ENCODE measurements at regions not wholly inside any gene's neighbourhood (a gene's known extent, or its start where the extent isn't known, plus 50 kb on each side); places are given as distances from the start of the nearest gene placed in this dataset.

DNA sequence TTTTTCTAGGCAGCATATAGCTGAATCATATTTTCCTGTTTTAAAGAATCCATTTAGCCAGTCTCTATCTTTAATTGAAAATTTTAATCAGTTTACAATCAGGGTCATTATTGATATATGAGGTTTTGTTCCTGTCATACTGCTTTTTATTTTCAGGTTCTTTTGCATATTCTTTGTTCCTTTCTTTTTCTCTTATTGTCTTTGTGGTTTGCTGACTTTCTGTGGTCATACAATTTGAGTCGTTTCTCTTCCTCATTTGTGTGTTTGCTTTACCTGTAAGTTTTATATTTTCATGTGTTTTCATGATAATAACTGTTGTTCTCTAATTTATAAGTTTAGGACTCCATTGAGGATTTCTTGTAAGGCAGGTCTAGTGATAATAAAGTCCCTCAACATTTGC, 812.6 kb downstream of the DACH1 start:
- H3K36me3 Mint-ChIP-seq (ENCODE audit: low read depth), result no peaks in the 10 kb centered on the region
- H3K27ac Mint-ChIP-seq, result no peak overlapping the region
- peaks cover 10% of the 10 kb centered on the region for H3K9me3 Mint-ChIP-seq
- no peak for DNase-seq
- no peaks in the 10 kb centered on the region for H3K4me1 Mint-ChIP-seq (ENCODE audit: low read depth)
- no peak overlapping the region for H3K4me3 Mint-ChIP-seq
- no peaks in the 10 kb centered on the region for H3K27me3 Mint-ChIP-seq

DNA sequence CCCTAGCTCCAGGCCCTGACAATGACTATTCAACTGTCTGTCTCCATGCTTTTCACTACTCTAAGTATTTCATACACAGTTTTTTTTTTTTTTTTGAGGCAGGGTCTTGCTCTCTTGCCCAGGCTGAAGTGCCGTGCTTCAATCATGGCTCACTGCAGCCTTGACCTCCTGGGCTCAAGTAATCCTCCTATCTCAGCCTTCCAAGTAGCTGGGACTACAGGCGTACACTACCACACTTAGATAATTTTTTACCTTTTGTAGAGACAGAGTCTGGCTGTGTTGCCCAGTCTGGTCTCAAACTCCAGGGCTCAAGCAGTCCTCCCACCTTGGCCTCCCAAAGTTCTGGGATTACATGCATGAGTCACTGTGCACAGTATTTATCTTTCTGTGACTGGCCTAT, 815.4 kb downstream of the DACH1 start:
- Mint-ChIP-seq H3K36me3 (ENCODE audit: low read depth) (no peaks in the 10 kb centered on the region), H3K27me3 (no peaks in the 10 kb centered on the region), H3K9me3 (peaks cover 10% of the 10 kb centered on the region), H3K27ac (no peak overlapping the region), H3K4me1 (ENCODE audit: low read depth) (no peaks in the 10 kb centered on the region), H3K4me3 (no peak overlapping the region)
- no peak for DNase-seq

DNA sequence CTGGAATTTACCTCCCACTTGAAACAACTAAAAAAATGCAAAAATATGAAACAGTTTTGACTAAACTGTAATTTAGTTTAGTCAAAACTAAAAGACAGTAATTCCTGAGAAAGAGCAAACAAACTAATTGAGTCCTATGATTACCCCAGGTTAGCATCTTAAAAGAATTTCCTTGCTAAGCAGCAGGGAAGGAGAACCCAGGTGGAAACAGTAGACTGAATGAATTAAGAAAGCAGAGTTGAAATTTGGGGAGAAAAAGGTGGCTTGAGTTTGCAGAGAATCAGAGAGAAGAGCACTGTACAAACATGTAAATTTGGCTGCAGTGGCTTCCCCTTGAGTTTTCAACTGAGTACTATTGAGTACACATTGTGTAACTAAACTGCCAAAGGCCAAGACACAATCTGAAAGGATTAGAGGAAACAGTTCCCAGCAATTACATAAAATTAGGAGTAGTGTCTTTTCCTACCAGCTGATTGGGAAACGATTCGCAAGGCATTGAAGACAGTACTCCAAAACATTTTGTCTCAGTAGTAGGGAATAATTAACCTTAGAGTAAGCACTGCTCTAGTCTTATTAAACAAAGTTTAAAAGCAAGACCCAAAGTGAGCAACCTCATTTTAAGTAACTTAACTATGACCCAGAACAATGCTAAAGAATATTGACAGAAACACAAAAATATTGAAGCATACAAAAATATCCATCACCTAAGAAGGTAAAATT, 820.5 kb downstream of the DACH1 start:
- Mint-ChIP-seq H3K9me3 (no peaks in the 10 kb centered on the region), H3K27ac (no peak overlapping the region), H3K4me1 (ENCODE audit: low read depth) (no peaks in the 10 kb centered on the region), H3K4me3 (no peak overlapping the region), H3K27me3 (no peaks in the 10 kb centered on the region), H3K36me3 (ENCODE audit: low read depth) (no peaks in the 10 kb centered on the region)
- DNase-seq, result no peak

DNA sequence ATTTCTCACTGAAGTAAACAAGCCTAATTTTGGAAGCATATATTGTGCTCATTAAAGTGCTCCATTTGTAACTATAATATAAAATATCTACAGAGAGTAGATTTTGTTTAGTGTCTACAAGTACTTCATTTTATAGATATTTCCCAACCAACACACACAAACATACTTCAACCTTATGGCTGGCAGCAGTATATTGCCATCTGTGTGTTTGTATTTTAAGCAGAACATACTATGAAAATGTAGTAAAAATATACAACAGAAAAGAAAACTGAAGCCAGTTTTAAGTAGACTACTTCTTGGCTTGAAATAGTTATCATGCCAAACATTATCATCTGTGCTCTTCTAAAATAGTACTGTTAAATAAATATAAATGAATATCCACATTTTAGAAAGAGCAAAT, 821.9 kb downstream of the DACH1 start:
- no peaks in the 10 kb centered on the region for H3K27me3 Mint-ChIP-seq
- no peak for DNase-seq
- no peak overlapping the region for H3K4me3 Mint-ChIP-seq
- no peaks in the 10 kb centered on the region for H3K9me3 Mint-ChIP-seq
- no peaks in the 10 kb centered on the region for H3K36me3 Mint-ChIP-seq (ENCODE audit: low read depth)
- no peaks in the 10 kb centered on the region for H3K4me1 Mint-ChIP-seq (ENCODE audit: low read depth)
- no peak overlapping the region for H3K27ac Mint-ChIP-seq

DNA sequence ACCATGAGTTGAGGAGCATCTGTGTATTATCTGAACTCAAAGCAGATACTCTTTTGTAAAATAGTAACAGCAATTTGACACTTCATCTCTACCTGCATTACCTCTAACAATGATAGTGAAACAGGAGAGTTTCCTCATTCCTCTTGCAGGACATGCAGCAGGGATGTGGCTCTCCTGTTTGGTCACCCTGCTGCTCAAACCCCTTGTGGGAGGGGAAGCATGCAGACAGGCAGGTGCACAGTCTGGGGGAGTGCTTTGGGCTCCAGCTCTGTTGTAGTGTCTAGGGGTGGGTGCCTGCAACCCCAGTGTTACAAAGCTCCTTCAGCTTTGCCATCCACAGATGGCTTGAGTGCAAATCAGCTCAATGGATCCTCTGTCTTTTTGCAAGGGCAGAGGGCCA, 827.6 kb downstream of the DACH1 start:
- peaks cover 2% of the 10 kb centered on the region for H3K9me3 Mint-ChIP-seq
- no peak for DNase-seq
- H3K4me1 Mint-ChIP-seq (ENCODE audit: low read depth), result no peaks in the 10 kb centered on the region
- no peaks in the 10 kb centered on the region for H3K27me3 Mint-ChIP-seq
- H3K4me3 Mint-ChIP-seq, result no peak overlapping the region
- no peak overlapping the region for H3K27ac Mint-ChIP-seq
- no peaks in the 10 kb centered on the region for H3K36me3 Mint-ChIP-seq (ENCODE audit: low read depth)

DNA sequence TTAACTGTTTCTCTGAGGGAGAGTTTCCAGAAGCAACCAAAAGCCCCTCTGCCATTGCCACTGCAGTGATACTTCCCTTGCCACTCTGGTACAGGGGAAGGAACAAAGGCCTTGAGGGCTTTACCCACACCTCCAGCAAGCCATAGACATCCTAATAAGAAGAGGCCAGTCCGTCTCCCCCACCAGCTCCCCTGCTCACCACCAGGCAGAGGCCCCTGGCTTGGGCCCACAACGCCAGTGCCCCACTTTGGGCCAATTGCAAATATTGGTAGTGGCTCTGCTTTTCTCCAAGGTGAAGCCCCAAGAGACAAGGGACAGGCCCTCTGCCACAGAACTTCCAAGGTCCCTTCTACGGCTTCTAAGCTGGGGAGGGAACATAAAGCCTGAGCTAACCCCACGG, 833.0 kb downstream of the DACH1 start:
- no peak for DNase-seq
- Mint-ChIP-seq H3K36me3 (ENCODE audit: low read depth) (no peaks in the 10 kb centered on the region), H3K27me3 (no peaks in the 10 kb centered on the region), H3K9me3 (peaks cover 8% of the 10 kb centered on the region), H3K27ac (no peak overlapping the region), H3K4me3 (no peak overlapping the region), H3K4me1 (ENCODE audit: low read depth) (no peaks in the 10 kb centered on the region)

DNA sequence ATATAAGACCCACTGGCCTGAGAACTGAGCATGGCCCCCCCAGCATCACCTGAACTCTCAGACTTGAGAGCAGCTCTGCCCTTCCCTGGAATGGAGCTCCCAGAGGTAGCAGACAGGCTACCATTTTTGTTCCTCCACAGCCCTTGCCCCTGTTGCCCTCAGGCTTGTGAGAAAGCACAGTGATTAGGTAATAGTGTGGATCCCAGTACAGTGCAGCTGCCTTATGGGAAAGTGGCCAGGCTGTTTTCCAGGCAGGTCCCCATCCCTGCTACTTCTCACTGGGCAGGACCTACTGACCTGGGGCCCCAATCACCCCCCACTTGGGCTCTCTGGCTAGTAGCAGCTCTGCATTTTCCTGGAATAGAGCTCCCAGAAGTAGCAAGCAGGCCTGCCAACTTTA, 834.0 kb downstream of the DACH1 start:
- H3K4me3 Mint-ChIP-seq, result no peak overlapping the region
- H3K9me3 Mint-ChIP-seq, result peaks cover 12% of the 10 kb centered on the region
- no peaks in the 10 kb centered on the region for H3K36me3 Mint-ChIP-seq (ENCODE audit: low read depth)
- H3K27me3 Mint-ChIP-seq, result no peaks in the 10 kb centered on the region
- no peaks in the 10 kb centered on the region for H3K4me1 Mint-ChIP-seq (ENCODE audit: low read depth)
- no peak overlapping the region for H3K27ac Mint-ChIP-seq
- DNase-seq, result no peak

DNA sequence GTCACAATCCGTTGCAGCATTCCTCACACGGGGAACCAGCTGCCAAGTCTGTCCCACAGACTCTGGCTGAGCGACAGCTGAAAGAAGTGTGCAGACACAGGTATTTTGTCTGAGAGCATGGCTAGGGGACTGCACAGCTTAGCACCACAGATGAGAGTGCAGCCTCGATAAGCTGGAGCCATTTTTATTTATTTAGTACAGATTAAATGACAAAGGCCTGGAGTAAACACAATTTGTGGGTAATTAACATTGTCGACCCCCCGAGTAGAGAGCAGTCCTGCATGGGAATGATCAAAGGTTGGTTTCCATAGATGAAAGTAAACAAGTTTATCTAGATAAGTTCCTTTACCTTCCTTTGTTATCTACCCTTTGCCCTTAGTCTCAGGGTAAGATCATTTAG, 836.2 kb downstream of the DACH1 start:
- H3K4me1 Mint-ChIP-seq (ENCODE audit: low read depth), result no peaks in the 10 kb centered on the region
- no peaks in the 10 kb centered on the region for H3K27me3 Mint-ChIP-seq
- H3K36me3 Mint-ChIP-seq (ENCODE audit: low read depth), result no peaks in the 10 kb centered on the region
- H3K27ac Mint-ChIP-seq, result no peak overlapping the region
- DNase-seq, result no peak
- H3K9me3 Mint-ChIP-seq, result peaks cover 21% of the 10 kb centered on the region
- no peak overlapping the region for H3K4me3 Mint-ChIP-seq

DNA sequence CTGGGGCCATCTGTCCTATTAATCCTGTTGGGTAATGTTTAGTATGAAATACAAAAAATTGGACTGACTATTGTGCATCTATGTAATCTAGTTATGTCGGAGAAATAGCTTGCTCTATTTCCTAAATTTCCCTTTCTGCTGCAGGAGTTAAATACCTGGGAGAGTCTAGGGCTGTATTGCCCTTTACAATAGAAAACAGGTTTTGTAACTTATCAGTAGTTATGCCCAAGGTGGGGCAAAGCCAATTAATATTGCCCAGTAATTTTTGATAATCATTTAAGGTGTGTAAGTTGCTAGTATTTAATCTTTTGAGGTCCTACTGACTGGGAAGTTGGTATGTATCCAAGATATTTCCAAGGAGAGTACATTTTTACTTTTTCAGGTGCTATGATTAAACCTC, 838.1 kb downstream of the DACH1 start:
- H3K27ac Mint-ChIP-seq, result no peak overlapping the region
- no peaks in the 10 kb centered on the region for H3K36me3 Mint-ChIP-seq (ENCODE audit: low read depth)
- no peaks in the 10 kb centered on the region for H3K27me3 Mint-ChIP-seq
- DNase-seq, result no peak
- peaks cover 19% of the 10 kb centered on the region for H3K9me3 Mint-ChIP-seq
- H3K4me3 Mint-ChIP-seq, result no peak overlapping the region
- no peaks in the 10 kb centered on the region for H3K4me1 Mint-ChIP-seq (ENCODE audit: low read depth)

DNA sequence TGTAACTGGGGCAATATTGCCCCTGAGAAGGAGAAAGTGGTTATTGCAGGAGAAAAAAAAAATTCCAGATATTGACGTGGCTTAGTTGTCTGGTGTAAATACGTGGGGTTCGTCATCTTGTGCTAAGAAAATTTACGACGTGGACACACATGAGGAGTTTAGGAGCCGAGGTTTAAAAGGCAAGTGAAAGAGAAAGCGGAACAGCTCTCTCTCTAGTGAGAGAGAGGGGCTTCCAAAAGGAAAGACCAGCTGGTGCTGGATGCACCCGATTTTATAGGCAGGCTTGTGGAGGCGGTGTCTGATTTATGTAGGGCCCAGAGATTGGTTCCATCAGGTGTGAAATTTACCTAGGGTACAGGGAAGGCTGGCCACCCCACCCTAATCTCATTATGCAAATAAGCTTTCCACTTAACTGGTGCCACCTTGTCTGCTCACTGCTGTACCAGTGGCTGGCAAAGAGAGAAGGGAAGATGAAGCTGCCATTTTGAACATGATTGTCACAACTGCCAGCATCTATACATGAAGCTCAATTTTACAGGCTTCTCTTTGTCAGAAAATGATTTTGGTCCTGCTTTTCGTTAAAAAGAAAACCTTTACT, 845.1 kb downstream of the DACH1 start:
- Mint-ChIP-seq H3K27me3 (no peaks in the 10 kb centered on the region), H3K36me3 (ENCODE audit: low read depth) (no peaks in the 10 kb centered on the region), H3K4me1 (ENCODE audit: low read depth) (no peaks in the 10 kb centered on the region), H3K27ac (no peak overlapping the region), H3K4me3 (no peak overlapping the region), H3K9me3 (peaks cover 13% of the 10 kb centered on the region)
- DNase-seq, result no peak

DNA sequence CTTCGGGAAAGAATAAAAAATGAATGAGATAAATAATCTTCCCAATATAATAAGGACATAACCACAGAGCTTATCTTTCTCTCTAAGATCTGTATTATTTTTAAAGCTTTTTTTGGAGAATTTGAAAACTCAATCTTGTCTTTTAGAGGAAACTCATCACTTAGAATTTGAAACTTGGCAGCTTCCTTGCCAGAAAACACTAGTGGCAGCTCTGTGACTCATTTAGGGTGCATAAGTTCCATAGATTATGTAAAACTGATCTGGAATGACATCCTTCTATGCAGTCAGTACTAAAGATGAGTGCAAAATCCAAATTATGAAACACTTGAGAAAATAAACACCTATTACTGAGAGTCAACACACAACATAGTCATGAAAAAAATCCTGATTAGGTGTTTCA, 848.0 kb downstream of the DACH1 start:
- no peak for DNase-seq
- Mint-ChIP-seq H3K9me3 (peaks cover 9% of the 10 kb centered on the region), H3K27me3 (no peaks in the 10 kb centered on the region), H3K27ac (no peak overlapping the region), H3K4me1 (ENCODE audit: low read depth) (no peaks in the 10 kb centered on the region), H3K4me3 (no peak overlapping the region), H3K36me3 (ENCODE audit: low read depth) (no peaks in the 10 kb centered on the region)

DNA sequence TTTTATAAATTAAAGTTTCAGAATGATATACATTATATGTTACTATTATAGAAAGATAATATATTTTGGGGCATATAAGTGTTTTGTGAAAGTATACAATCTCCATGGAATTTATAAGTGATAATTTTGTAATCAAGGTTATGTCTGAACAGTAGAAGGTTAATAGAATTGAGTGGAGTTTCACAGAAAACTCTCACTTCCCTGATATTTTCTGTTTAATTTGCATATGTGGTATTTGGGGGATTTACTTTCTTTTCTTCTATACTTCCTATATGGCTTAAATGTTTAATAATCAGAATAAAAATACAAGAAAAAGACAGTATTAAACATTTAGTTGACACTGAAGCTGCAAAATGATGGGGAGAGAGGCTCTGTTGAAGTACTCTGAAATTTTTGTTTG, 848.5 kb downstream of the DACH1 start:
- H3K4me1 Mint-ChIP-seq (ENCODE audit: low read depth), result no peaks in the 10 kb centered on the region
- H3K27ac Mint-ChIP-seq, result no peak overlapping the region
- H3K4me3 Mint-ChIP-seq, result no peak overlapping the region
- peaks cover 8% of the 10 kb centered on the region for H3K9me3 Mint-ChIP-seq
- no peaks in the 10 kb centered on the region for H3K36me3 Mint-ChIP-seq (ENCODE audit: low read depth)
- no peak for DNase-seq
- no peaks in the 10 kb centered on the region for H3K27me3 Mint-ChIP-seq

DNA sequence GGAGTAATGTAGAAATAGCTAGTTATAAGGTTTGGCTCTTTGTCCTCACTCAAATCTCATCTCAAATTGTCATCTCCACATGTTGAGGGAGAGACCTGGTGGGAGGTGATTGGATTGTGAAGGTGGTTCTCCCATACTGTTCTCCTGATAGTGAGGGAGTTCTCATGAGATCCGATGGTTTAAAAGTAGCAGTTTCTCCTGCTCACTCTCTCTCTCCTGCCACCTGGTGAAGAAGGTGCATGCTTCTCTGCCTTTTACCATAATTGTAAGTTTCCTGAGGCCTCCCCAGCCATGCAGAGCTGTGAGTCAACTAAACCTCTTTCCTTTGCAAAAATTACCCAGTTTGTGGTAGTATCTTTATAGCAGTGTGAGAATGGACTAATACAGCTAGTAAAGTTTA, 849.4 kb downstream of the DACH1 start:
- no peaks in the 10 kb centered on the region for H3K36me3 Mint-ChIP-seq (ENCODE audit: low read depth)
- no peak overlapping the region for H3K27ac Mint-ChIP-seq
- no peaks in the 10 kb centered on the region for H3K4me1 Mint-ChIP-seq (ENCODE audit: low read depth)
- H3K27me3 Mint-ChIP-seq, result no peaks in the 10 kb centered on the region
- H3K9me3 Mint-ChIP-seq, result peaks cover 2% of the 10 kb centered on the region
- H3K4me3 Mint-ChIP-seq, result no peak overlapping the region
- no peak for DNase-seq

DNA sequence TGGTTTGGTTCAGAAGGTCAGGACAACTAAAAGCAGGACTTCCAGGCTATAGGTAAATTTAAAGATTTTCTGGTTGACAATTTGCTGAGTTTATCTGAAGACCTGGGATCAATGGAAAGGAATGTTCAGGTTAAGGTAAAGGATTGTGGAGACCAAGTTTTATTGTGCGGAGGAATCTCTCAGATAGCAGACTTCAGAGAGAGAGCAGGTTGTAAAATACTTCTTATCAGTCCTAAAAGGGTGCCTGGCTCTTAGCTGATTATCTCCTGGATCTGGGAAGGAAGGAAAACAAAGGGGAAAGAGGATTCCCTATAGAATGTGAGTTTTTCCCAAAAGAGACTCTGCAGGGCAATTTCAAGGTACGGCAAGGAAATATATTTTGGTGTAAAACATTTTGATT, 851.5 kb downstream of the DACH1 start:
- H3K4me3 Mint-ChIP-seq, result no peak overlapping the region
- DNase-seq, result no peak
- no peaks in the 10 kb centered on the region for H3K4me1 Mint-ChIP-seq (ENCODE audit: low read depth)
- H3K36me3 Mint-ChIP-seq (ENCODE audit: low read depth), result no peaks in the 10 kb centered on the region
- no peaks in the 10 kb centered on the region for H3K27me3 Mint-ChIP-seq
- peaks cover 2% of the 10 kb centered on the region for H3K9me3 Mint-ChIP-seq
- no peak overlapping the region for H3K27ac Mint-ChIP-seq

DNA sequence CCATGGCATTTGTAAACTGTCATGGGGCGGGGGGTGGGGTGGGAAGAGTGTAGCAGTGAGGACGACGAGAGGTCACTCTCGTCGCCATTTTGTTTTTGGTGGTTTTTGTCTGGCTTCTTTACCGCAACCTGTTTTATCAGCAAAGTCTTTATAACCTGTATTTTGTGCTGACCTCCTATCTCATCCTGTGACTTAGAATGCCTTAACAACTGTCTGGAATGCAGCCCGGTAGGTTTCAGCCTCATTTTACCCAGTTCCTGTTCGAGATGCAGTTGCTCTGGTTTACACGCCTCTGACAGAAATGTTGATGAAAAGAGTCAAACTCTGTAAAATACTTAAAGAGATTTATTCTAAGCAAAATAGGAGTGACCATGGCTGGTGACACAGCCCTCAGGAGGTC, 852.0 kb downstream of the DACH1 start:
- Mint-ChIP-seq H3K27ac (no peak overlapping the region), H3K4me1 (ENCODE audit: low read depth) (no peaks in the 10 kb centered on the region), H3K9me3 (peaks cover 2% of the 10 kb centered on the region), H3K4me3 (no peak overlapping the region), H3K27me3 (no peaks in the 10 kb centered on the region), H3K36me3 (ENCODE audit: low read depth) (no peaks in the 10 kb centered on the region)
- no peak for DNase-seq

DNA sequence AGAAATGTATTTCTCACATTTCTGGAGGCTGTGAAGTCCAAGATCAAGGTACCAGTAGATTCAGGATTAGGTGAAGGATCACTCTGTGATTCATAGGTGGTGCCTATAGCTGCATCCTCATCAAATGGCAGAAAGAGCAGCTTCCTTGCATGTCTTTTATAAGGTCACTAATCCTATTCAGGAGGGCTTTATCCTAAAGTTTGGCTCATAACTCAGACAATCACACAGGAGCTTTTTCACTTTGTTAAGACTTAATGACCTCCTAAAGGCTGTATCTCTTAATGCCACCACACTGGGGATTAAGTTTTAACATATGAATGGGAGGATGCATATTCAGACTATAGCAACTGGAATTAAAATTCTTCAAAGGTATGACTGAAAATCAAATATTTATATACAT, 861.1 kb downstream of the DACH1 start:
- H3K36me3 Mint-ChIP-seq (ENCODE audit: low read depth), result no peaks in the 10 kb centered on the region
- H3K4me3 Mint-ChIP-seq, result no peak overlapping the region
- no peak overlapping the region for H3K27ac Mint-ChIP-seq
- no peaks in the 10 kb centered on the region for H3K4me1 Mint-ChIP-seq (ENCODE audit: low read depth)
- DNase-seq, result no peak
- H3K9me3 Mint-ChIP-seq, result peaks cover 4% of the 10 kb centered on the region
- H3K27me3 Mint-ChIP-seq, result no peaks in the 10 kb centered on the region
